ENCODE measurements at regions not wholly inside any gene's neighbourhood (a gene's known extent, or its start where the extent isn't known, plus 50 kb on each side); places are given as distances from the start of the nearest gene placed in this dataset.

DNA sequence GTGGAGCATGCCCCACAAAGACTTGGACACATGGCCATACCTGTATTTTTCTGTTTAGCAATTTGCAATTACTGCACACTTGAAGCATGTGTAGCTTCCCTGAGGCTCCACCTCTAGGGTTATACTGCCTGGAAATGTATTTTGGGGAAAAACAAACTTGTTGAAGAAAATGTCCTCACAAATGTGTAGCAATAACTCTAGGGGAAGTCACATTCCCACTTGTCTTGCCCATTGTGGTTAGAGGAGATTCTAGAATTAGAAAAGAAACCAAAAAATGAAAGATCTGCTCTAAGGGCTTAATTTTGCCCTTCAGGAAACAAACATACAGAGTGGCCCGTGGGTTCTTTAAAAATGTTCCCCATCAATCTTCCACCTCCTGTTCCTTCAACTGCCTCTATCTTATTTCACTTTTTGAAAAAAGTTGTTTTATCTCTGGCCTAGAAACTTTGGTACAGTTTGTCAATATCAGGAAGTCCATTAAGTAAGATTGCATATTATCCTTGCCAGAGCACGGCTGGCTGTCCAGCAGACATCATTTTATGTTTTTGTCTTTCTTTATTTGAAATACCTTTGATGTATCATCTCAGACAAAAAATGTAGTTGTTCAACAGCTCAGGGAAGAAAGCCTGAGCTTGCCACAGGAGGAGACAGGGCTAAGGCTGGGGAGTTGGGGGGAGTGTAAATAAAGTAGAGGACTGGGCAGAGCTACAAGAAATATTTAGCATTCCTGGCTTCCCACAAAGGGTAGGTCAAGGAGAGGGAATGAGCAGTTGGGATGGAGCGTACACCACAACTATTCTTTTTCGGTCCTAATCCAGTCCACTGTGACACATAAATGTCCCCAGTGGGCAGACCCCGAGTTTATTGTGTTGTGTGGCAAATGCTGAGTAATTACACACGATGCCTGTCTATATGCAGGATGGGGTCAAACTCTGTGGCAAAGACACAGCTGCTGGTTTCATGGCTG lies 96.8 kb upstream of the CDC42EP3 start:
- TF ChIP-seq, protein P1, sequence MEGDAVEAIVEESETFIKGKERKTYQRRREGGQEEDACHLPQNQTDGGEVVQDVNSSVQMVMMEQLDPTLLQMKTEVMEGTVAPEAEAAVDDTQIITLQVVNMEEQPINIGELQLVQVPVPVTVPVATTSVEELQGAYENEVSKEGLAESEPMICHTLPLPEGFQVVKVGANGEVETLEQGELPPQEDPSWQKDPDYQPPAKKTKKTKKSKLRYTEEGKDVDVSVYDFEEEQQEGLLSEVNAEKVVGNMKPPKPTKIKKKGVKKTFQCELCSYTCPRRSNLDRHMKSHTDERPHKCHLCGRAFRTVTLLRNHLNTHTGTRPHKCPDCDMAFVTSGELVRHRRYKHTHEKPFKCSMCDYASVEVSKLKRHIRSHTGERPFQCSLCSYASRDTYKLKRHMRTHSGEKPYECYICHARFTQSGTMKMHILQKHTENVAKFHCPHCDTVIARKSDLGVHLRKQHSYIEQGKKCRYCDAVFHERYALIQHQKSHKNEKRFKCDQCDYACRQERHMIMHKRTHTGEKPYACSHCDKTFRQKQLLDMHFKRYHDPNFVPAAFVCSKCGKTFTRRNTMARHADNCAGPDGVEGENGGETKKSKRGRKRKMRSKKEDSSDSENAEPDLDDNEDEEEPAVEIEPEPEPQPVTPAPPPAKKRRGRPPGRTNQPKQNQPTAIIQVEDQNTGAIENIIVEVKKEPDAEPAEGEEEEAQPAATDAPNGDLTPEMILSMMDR (IDR thresholded peaks at IDR 0.05), result no peak
- 31 to 36% methylated on average over 6 of the region's 6 CpGs for WGBS, 2 donors
- peaks cover 0 to 47% (median 14%) of the 10 kb centered on the region in 9 donors for H3K4me1 ChIP-seq
- H3K27me3 ChIP-seq, result no peaks in the 10 kb centered on the region
- intact Hi-C loops (cut with DNase I), result no loop called here
- no peaks in the 10 kb centered on the region for H3K9me3 ChIP-seq
- H3K36me3 ChIP-seq, result no peaks in the 10 kb centered on the region
- DNase-seq, result peak in 1 of 2 donors; percentile 22
- ATAC-seq, result peak; percentile 72 to 92 (median 88)
- H3K4me3 ChIP-seq, result no peak overlapping the region
- peak overlapping the region in 6 of 10 donors; percentile 28 to 69 (median 45) for H3K27ac ChIP-seq

DNA sequence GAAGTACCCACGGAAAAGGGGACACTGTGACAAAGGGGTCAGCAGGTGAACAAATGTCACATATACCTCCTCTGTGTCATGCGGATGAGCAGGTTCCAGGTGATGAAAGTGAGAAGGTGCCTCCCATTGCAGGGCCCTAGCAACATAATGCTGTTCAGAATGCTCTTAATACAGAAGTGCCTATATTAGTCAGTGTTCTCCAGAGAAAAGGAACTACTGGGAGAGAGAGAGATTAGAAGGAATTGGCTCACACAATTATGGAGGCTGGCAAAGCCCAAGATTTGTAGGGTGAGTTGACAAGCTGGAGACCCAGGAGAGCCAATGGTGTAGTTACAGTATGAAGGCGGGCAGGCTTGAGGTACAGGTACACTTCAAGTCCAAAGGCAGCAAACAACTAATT lies 98.1 kb upstream of the CDC42EP3 start:
- intact Hi-C loops (cut with DNase I), result no loop called here
- Histone ChIP-seq H3K4me1 (peaks cover 0 to 38% (median 14%) of the 10 kb centered on the region in 9 donors), H3K36me3 (no peaks in the 10 kb centered on the region), H3K4me3 (no peak overlapping the region), H3K9me3 (no peaks in the 10 kb centered on the region), H3K27me3 (no peaks in the 10 kb centered on the region), H3K27ac (no peak overlapping the region)
- DNase-seq (no peak), ATAC-seq (no peak)
- TF ChIP-seq, protein P1 (IDR thresholded peaks at IDR 0.05), result no peak
- 95 to 99% methylated on average over 3 of the region's 3 CpGs for WGBS, 2 donors

DNA sequence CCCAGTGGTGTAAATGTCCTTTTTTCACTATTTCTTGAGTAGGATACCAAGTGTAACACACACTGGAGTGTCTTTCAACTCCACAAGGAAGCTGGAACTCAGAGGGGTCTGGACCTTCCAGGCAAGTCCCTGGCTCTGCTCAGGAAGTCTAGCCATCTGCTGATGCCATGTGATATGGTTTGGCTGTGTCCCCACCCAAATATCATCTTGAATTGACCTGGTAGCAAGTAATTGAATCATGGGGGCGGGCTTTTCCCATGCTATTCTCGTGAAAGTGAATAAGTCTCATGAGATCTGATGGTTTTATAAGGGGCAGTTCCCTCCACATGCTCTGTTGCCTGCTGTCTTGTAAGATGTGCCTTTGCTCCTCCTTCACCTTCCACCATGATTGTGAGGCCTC lies 99.4 kb upstream of the CDC42EP3 start:
- Histone ChIP-seq H3K9me3 (no peaks in the 10 kb centered on the region), H3K4me3 (no peak overlapping the region), H3K4me1 (peaks cover 0 to 33% (median 17%) of the 10 kb centered on the region in 9 donors), H3K27me3 (no peaks in the 10 kb centered on the region), H3K36me3 (no peaks in the 10 kb centered on the region), H3K27ac (no peak overlapping the region)
- no peak for DNase-seq
- WGBS, 2 donors, result 79 to 82% methylated on average over 2 of the region's 2 CpGs
- intact Hi-C loops (cut with DNase I), result no loop called here
- no peak for ATAC-seq
- TF ChIP-seq, protein P1 (IDR thresholded peaks at IDR 0.05), result no peak

DNA sequence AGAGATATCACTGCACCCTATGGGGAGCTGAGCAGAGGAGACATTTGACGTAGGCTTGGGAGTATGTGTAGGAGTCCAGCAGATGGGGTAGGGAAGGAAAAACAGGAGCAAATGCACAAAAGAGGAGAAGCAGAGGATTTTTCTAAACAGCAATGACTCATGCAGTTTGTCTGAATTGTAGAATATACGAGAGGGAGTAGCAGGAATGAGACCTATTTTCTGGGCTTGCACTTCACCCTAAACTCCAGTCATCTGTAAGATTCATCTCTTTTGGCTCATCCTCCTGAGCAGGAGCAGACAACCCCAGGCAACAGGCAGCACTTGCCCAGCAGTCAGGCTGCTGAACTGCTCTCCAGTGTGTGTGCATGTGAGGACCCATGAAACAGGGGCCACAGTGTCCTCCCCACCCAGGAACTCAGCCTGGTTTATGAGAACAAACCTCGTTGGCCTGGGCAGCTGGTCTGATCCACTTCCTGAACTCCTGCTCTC lies 100.2 kb upstream of the CDC42EP3 start:
- DNase-seq, result no peak
- H3K4me3 ChIP-seq, result no peak overlapping the region
- no peaks in the 10 kb centered on the region for H3K36me3 ChIP-seq
- no peaks in the 10 kb centered on the region for H3K9me3 ChIP-seq
- H3K27ac ChIP-seq, result no peak overlapping the region
- peaks cover 0 to 33% (median 20%) of the 10 kb centered on the region in 9 donors for H3K4me1 ChIP-seq
- TF ChIP-seq, protein P1 (IDR thresholded peaks at IDR 0.05), result no peak
- WGBS, 2 donors, result 60 to 66% methylated on average over 3 of the region's 3 CpGs
- no peaks in the 10 kb centered on the region for H3K27me3 ChIP-seq
- intact Hi-C loops (cut with DNase I), result no loop called here
- ATAC-seq, result no peak

Measured in heart right ventricle (tissue), 16 donors.